SK-N-SH treated with all-trans-retinoic acid at 6 μM for 48 hours (cell line): ENCODE measurements at regions not wholly inside any gene's neighbourhood (a gene's known extent, or its start where the extent isn't known, plus 50 kb on each side); places are given as distances from the start of the nearest gene placed in this dataset.

Experiments
- ATAC-seq: fragments of 200-7000 bp; cut with Tn5 transposase; 3 replicates; pipeline ENCODE4 v1.9.1; 2020; ENCODE audit warnings: mild to moderate bottlenecking, moderate library complexity
- ARNTL ChIP-seq: fragments of 450-650 bp; formaldehyde crosslinking; IDR thresholded peaks from 2 replicates; pipeline ENCODE4 v1.5.0; 2020; ENCODE audit warnings: low read depth, mild to moderate bottlenecking, moderate library complexity, borderline replicate concordance
- BACH2 ChIP-seq: fragments of 250-450 bp; sonication (Bioruptor Pico); IDR thresholded peaks from 2 replicates; pipeline ENCODE4 v1.9.0; 2021; ENCODE audit warnings: mild to moderate bottlenecking, borderline replicate concordance
- CSDC2 ChIP-seq: fragments of 250-450 bp; sonication (Bioruptor Pico); IDR thresholded peaks from 2 replicates; pipeline ENCODE4 v1.5.0; 2020; ENCODE audit warnings: mild to moderate bottlenecking, moderate library complexity
- ESRRG ChIP-seq: fragments of 250-450 bp; sonication (Bioruptor Pico); IDR thresholded peaks from 2 replicates; pipeline ENCODE4 v1.6.1; 2021; ENCODE audit warnings: mild to moderate bottlenecking
- GLIS3 ChIP-seq: fragments of 250-450 bp; sonication (Bioruptor Pico); IDR thresholded peaks from 2 replicates; pipeline ENCODE4 v1.5.0; 2020; ENCODE audit warnings: mild to moderate bottlenecking, moderate library complexity
- ISL1 ChIP-seq: fragments of 250-450 bp; sonication (Bioruptor Pico); IDR thresholded peaks from 2 replicates; pipeline ENCODE4 v2.1.2; 2022; ENCODE audit warnings: mild to moderate bottlenecking, moderate library complexity
- POU6F1 ChIP-seq: fragments of 250-450 bp; sonication (Bioruptor Pico); IDR thresholded peaks from 2 replicates; pipeline ENCODE4 v1.8.0; 2021; ENCODE audit warnings: low read depth, mild to moderate bottlenecking, moderate library complexity, borderline replicate concordance
- RARB ChIP-seq: fragments of 250-450 bp; sonication (Bioruptor Pico); IDR thresholded peaks from 2 replicates; pipeline ENCODE4 v1.8.0; 2021; ENCODE audit warnings: mild to moderate bottlenecking, moderate library complexity
- SNAI2 ChIP-seq: fragments of 250-450 bp; sonication (Bioruptor Pico); IDR thresholded peaks from 2 replicates; pipeline ENCODE4 v1.5.0; 2020; ENCODE audit warnings: mild to moderate bottlenecking, moderate library complexity
- TCF4 ChIP-seq: fragments of 250-450 bp; sonication (Bioruptor Pico); IDR thresholded peaks from 2 replicates; pipeline ENCODE4 v1.8.0; 2021; ENCODE audit warnings: mild to moderate bottlenecking, moderate library complexity, borderline replicate concordance
- TOX ChIP-seq: fragments of 250-450 bp; sonication (Bioruptor Pico); IDR thresholded peaks from 2 replicates; pipeline ENCODE4 v1.8.0; 2021; ENCODE audit warnings: mild to moderate bottlenecking, moderate library complexity, borderline replicate concordance
- TSHZ2 ChIP-seq: fragments of 250-450 bp; sonication (Bioruptor Pico); IDR thresholded peaks from 2 replicates; pipeline ENCODE4 v1.5.0; 2020; ENCODE audit warnings: mild to moderate bottlenecking, moderate library complexity
- ZC3H10 ChIP-seq: fragments of 250-450 bp; sonication (Bioruptor Pico); IDR thresholded peaks from 2 replicates; pipeline ENCODE4 v1.5.1; 2021; ENCODE audit warnings: mild to moderate bottlenecking, moderate library complexity
- ZFP3 ChIP-seq: fragments of 250-450 bp; sonication (Bioruptor Pico); IDR thresholded peaks from 2 replicates; pipeline ENCODE4 v1.5.0; 2020; ENCODE audit warnings: mild to moderate bottlenecking, moderate library complexity
- ZFP30 ChIP-seq: fragments of 450-650 bp; formaldehyde crosslinking; IDR thresholded peaks from 2 replicates; pipeline ENCODE4 v1.5.0; 2022; ENCODE audit warnings: mild to moderate bottlenecking, moderate library complexity
- ZNF565 ChIP-seq: fragments of 450-650 bp; formaldehyde crosslinking; conservative IDR thresholded peaks from 2 replicates; pipeline ENCODE4 v1.5.0; 2020; ENCODE audit warnings: low read depth, mild to moderate bottlenecking, moderate library complexity
- ZNF70 ChIP-seq: fragments of 450-650 bp; formaldehyde crosslinking; IDR thresholded peaks from 2 replicates; pipeline ENCODE4 v1.5.0; 2020; ENCODE audit warnings: mild to moderate bottlenecking, moderate library complexity
- ZNF8 ChIP-seq: fragments of 450-650 bp; formaldehyde crosslinking; IDR thresholded peaks from 2 replicates; pipeline ENCODE4 v1.5.0; 2020; ENCODE audit warnings: mild to moderate bottlenecking, moderate library complexity
- TF ChIP-seq, protein P1 (sequence below): fragments of 250-450 bp; sonication (Bioruptor Pico); IDR thresholded peaks from 2 replicates; pipeline ENCODE4 v1.5.1; 2020; ENCODE audit warnings: low read depth, mild to moderate bottlenecking, moderate library complexity
- TF ChIP-seq, protein P2 (sequence below): fragments of 250-450 bp; sonication (Bioruptor Pico); IDR thresholded peaks from 2 replicates; pipeline ENCODE4 v1.5.1; 2021; ENCODE audit warnings: mild to moderate bottlenecking, moderate library complexity

- no peak for ATAC-seq
- TF ChIP-seq ZFP30 (CRISPR knock-in tag): no peak
- TF ChIP-seq ISL1: no peak
Measured at GRCh38 chr11:44361813-44362212, 51.9 kb upstream of the ALX4 start.

DNA sequence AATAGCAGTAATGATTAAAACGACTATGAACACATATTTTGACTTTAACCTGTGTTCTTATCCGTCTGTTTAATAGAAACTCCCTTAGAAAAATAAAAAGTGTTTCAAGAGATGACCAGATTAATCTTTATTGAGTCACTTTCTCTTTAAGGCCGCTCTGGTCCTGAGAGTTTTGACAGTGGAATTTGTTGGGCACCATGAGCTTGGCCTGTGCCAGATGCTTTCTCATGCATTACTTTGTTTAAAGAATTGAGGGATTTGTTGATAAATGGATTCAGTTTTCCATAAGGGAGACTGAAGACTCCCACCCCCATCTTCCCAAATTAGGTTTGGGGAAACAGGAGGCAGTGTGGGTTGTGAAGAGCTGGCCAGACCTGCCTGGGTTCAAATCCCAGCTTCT lies 53.2 kb upstream of the ALX4 start:
- ATAC-seq: no peak
- TF ChIP-seq ESRRG (CRISPR knock-in tag) (no peak), TCF4 (CRISPR knock-in tag) (no peak), ARNTL (CRISPR knock-in tag) (no peak), BACH2 (no peak), ZNF8 (CRISPR knock-in tag) (no peak), RARB (CRISPR knock-in tag) (no peak), SNAI2 (no peak), GLIS3 (CRISPR knock-in tag) (no peak), CSDC2 (CRISPR knock-in tag) (no peak), POU6F1 (no peak), TSHZ2 (CRISPR knock-in tag) (no peak), ZNF565 (no peak), ISL1 (no peak)
- TF ChIP-seq, protein P1, sequence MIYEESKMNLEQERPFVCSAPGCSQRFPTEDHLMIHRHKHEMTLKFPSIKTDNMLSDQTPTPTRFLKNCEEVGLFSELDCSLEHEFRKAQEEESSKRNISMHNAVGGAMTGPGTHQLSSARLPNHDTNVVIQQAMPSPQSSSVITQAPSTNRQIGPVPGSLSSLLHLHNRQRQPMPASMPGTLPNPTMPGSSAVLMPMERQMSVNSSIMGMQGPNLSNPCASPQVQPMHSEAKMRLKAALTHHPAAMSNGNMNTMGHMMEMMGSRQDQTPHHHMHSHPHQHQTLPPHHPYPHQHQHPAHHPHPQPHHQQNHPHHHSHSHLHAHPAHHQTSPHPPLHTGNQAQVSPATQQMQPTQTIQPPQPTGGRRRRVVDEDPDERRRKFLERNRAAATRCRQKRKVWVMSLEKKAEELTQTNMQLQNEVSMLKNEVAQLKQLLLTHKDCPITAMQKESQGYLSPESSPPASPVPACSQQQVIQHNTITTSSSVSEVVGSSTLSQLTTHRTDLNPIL (CRISPR knock-in tag): no peak
- TF ChIP-seq, protein P2, sequence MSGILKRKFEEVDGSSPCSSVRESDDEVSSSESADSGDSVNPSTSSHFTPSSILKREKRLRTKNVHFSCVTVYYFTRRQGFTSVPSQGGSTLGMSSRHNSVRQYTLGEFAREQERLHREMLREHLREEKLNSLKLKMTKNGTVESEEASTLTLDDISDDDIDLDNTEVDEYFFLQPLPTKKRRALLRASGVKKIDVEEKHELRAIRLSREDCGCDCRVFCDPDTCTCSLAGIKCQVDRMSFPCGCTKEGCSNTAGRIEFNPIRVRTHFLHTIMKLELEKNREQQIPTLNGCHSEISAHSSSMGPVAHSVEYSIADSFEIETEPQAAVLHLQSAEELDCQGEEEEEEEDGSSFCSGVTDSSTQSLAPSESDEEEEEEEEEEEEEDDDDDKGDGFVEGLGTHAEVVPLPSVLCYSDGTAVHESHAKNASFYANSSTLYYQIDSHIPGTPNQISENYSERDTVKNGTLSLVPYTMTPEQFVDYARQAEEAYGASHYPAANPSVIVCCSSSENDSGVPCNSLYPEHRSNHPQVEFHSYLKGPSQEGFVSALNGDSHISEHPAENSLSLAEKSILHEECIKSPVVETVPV (CRISPR knock-in tag): no peak

DNA sequence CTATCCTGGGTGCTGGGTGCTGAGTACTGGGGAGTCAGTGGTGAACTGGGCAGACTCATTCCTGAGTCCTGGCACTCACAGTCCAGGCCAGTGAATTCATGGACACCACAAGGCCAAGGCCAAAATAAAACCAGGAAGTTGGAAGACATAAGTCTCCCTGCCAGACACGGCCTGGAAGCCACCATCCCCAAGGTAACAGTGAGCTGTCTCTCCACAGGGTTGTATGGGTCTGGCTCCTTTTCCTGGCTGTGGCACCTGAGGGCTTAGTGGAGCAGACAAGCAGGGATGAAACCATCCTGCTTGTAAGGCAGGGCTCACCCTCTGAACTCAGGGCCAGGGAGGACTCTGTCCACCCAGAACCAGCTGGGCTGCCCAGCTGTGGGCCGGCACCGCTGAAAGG lies 54.7 kb upstream of the ALX4 start:
- no peak for ATAC-seq
- TF ChIP-seq ZNF70 (CRISPR knock-in tag) (no peak), TOX (CRISPR knock-in tag) (no peak), ARNTL (CRISPR knock-in tag) (no peak), ZNF565 (no peak), TSHZ2 (CRISPR knock-in tag) (no peak), ZC3H10 (CRISPR knock-in tag) (no peak), ZFP3 (CRISPR knock-in tag) (no peak), ZNF8 (CRISPR knock-in tag) (no peak)
- TF ChIP-seq, protein P2 (CRISPR knock-in tag): no peak
- TF ChIP-seq, protein P1 (CRISPR knock-in tag): no peak
